Adrenal gland (tissue), 9 donors: ENCODE measurements at regions not wholly inside any gene's neighbourhood (a gene's known extent, or its start where the extent isn't known, plus 50 kb on each side); places are given as distances from the start of the nearest gene placed in this dataset.
A peak's percentile ranks its signal among the peaks of the same experiment; 100 is the strongest.

ENCODE experiments used
- DNase-seq, 7 donors: peaks; one replicate each; pipeline ENCODE4 v3.0.0-alpha.2; 2019 to 2020
- H3K27ac ChIP-seq, 5 donors: fragments of 200-600 bp; sonication (generic) in 4 of 5; 1 replicate in 3 of 5; 2 replicates in 2 of 5; pipeline versions ENCODE4 v1.5.1 to v1.8.0; 2016 to 2020; ENCODE audit warnings: mild to moderate bottlenecking in 1 of 5
- H3K27me3 ChIP-seq: fragments of 200-600 bp; 2 replicates; pipeline ENCODE4 v1.8.0; 2021
- H3K36me3 ChIP-seq, 2 donors: fragments of 200-600 bp; replicated peaks in 1 of 2; 1 replicate in 1 of 2; 2 replicates in 1 of 2; pipeline versions ENCODE4 v1.5.1 to v1.8.0; 2018 to 2022
- H3K4me1 ChIP-seq, 2 donors: fragments of 200-600 bp; replicated peaks in 1 of 2; 1 replicate in 1 of 2; 2 replicates in 1 of 2; pipeline versions ENCODE4 v1.5.1 to v1.8.0; 2018 to 2021
- H3K4me3 ChIP-seq, 4 donors: fragments of 200-600 bp; sonication (generic) in 3 of 4; one replicate each; pipeline ENCODE4 v1.5.1; 2016 to 2018
- H3K9me3 ChIP-seq, 3 donors: fragments of 200-600 bp; sonication (generic) in 1 of 3; replicated peaks in 1 of 3; 1 replicate in 2 of 3; 2 replicates in 1 of 3; pipeline versions ENCODE4 v1.5.1 to v1.8.0; 2016 to 2021
- CTCF ChIP-seq, 6 experiments: fragments of 450-650 bp in 4 of 6; fragments of 200-600 bp in 2 of 6; sonication (generic) in 1 of 6; IDR thresholded peaks; 1 replicate in 5 of 6; 2 replicates in 1 of 6; pipeline versions ENCODE4 v1.5.1 to v1.8.0; 2016 to 2021; ENCODE audit warnings: antibody characterized with exemption in 6 of 6, mild to moderate bottlenecking in 2 of 6, moderate library complexity in 1 of 6
- POLR2A ChIP-seq, 2 donors: fragments of 450-650 bp; IDR thresholded peaks; one replicate each; pipeline ENCODE4 v1.6.1; 2017; ENCODE audit warnings: antibody characterized with exemption in 2 of 2, mild to moderate bottlenecking in 2 of 2, moderate library complexity in 1 of 2
- WGBS, 4 donors: extraction: QIAGEN DNeasy Blood & Tissue Kit in 2 of 4; methylation state at CpG; one replicate each; pipeline versions ENCODE4 v1.1.5 to v1.1.7; 2013 to 2017; 5-methylcytosine and 5-hydroxymethylcytosine counted together
- intact Hi-C, 2 donors: fragments of 100-400 bp; cut with DNase I; formaldehyde crosslinking; loops; one replicate each; pipeline versions ENCODE4 v1.14.1 to v1.15.0; 2022 to 2023
- donor health status: healthy with polysubstance abuse.
- donor health status: Bipolar disorder and iron deficiency.
- donor health status: DM: yes; HTN: yes; CAD: no.
- donor health status: DM: no; HTN: no; CAD: no.
- donor health status: DM: no; HTN: no; CAD: no.

- intact Hi-C loops = no loop called here
- no peak for DNase-seq
- H3K4me3 ChIP-seq = no peak overlapping the region
Observed at GRCh38 chr11:37484298-37484697, 886.3 kb upstream of the RAG2 start.

GRCh38 chr11:37483761-37484160 lies 885.7 kb upstream of the RAG2 start:
- WGBS, 4 donors = 62 to 94% (median 83%) methylated on average over 1 of the region's 1 CpG
- intact Hi-C loops = no loop called here
- Histone ChIP-seq H3K27me3 (no peaks in the 10 kb centered on the region), H3K36me3 (no peaks in the 10 kb centered on the region), H3K27ac (no peak overlapping the region), H3K9me3 (peaks cover 0 to 4% (median 0%) of the 10 kb centered on the region in 3 donors), H3K4me1 (no peaks in the 10 kb centered on the region), H3K4me3 (no peak overlapping the region)
- TF ChIP-seq POLR2A (IDR thresholded peaks at IDR 0.05) (no peak), CTCF (IDR thresholded peaks at IDR 0.05) (no peak)
- DNase-seq = no peak

More at GRCh38 chr11:37484298-37484697, 886.3 kb upstream of the RAG2 start:
- no peak overlapping the region for H3K27ac ChIP-seq
- no peaks in the 10 kb centered on the region for H3K36me3 ChIP-seq
- no peaks in the 10 kb centered on the region for H3K27me3 ChIP-seq
- H3K4me1 ChIP-seq = no peaks in the 10 kb centered on the region
- TF ChIP-seq POLR2A (IDR thresholded peaks at IDR 0.05) (no peak), CTCF (IDR thresholded peaks at IDR 0.05) (no peak)
- H3K9me3 ChIP-seq = peaks cover 0 to 4% (median 0%) of the 10 kb centered on the region in 3 donors

GRCh38 chr11:37474889-37475288 lies 876.9 kb upstream of the RAG2 start:
- intact Hi-C loops = no loop called here
- no peak for DNase-seq
- Histone ChIP-seq H3K9me3 (no peaks in the 10 kb centered on the region), H3K4me1 (no peaks in the 10 kb centered on the region), H3K27ac (peak overlapping the region in 3 of 5 donors; percentile 10 to 52 (median 19)), H3K36me3 (no peaks in the 10 kb centered on the region), H3K27me3 (no peaks in the 10 kb centered on the region), H3K4me3 (peak overlapping the region in 1 of 4 donors; percentile 28)
- 28 to 41% (median 31%) methylated on average over 2 of the region's 2 CpGs for WGBS, 4 donors
- TF ChIP-seq POLR2A (IDR thresholded peaks at IDR 0.05) (no peak), CTCF (IDR thresholded peaks at IDR 0.05) (no peak)

GRCh38 chr11:37468344-37468743 lies 870.3 kb upstream of the RAG2 start:
- WGBS, 4 donors = 91 to 95% (median 92%) methylated on average over 4 of the region's 4 CpGs
- intact Hi-C loops = no loop called here
- DNase-seq = no peak
- Histone ChIP-seq H3K27ac (no peak overlapping the region), H3K9me3 (peaks cover 0 to 5% (median 0%) of the 10 kb centered on the region in 3 donors), H3K4me1 (no peaks in the 10 kb centered on the region), H3K36me3 (no peaks in the 10 kb centered on the region), H3K4me3 (no peak overlapping the region), H3K27me3 (no peaks in the 10 kb centered on the region)
- no peak for TF ChIP-seq CTCF (IDR thresholded peaks at IDR 0.05)
- TF ChIP-seq POLR2A (IDR thresholded peaks at IDR 0.05) = no peak
